Peyer's patch (tissue), 4 donors: ENCODE measurements at regions not wholly inside any gene's neighbourhood (a gene's known extent, or its start where the extent isn't known, plus 50 kb on each side); places are given as distances from the start of the nearest gene placed in this dataset.

Experiments used
- CTCF ChIP-seq, 6 experiments: fragments of 450-650 bp in 4 of 6; fragments of 200-600 bp in 2 of 6; sonication (generic) in 1 of 6; IDR thresholded peaks; one replicate each; pipeline ENCODE4 v1.5.1; 2017 to 2019; ENCODE audit warnings: antibody characterized with exemption in 6 of 6, mild to moderate bottlenecking in 3 of 6, moderate library complexity in 1 of 6
- POLR2A ChIP-seq, 2 donors: fragments of 450-650 bp; IDR thresholded peaks; one replicate each; pipeline ENCODE4 v1.5.1; 2017; ENCODE audit warnings: antibody characterized with exemption in 2 of 2, mild to moderate bottlenecking in 2 of 2, moderate library complexity in 2 of 2

- TF ChIP-seq CTCF (IDR thresholded peaks at IDR 0.05) (no peak), POLR2A (IDR thresholded peaks at IDR 0.05) (no peak)
Observed at GRCh38 chr4:106454581-106454980, 86.0 kb upstream of the GIMD1 start.
